Left hindlimb (tissue), 1 donor: ENCODE measurements at regions not wholly inside any gene's neighbourhood (a gene's known extent, or its start where the extent isn't known, plus 50 kb on each side); places are given as distances from the start of the nearest gene placed in this dataset.
A peak's percentile ranks its signal among the peaks of the same experiment; 100 is the strongest.

Experiments
- DNase-seq: peaks from one replicate; pipeline ENCODE4 v3.0.0-alpha.2; 2018

DNA sequence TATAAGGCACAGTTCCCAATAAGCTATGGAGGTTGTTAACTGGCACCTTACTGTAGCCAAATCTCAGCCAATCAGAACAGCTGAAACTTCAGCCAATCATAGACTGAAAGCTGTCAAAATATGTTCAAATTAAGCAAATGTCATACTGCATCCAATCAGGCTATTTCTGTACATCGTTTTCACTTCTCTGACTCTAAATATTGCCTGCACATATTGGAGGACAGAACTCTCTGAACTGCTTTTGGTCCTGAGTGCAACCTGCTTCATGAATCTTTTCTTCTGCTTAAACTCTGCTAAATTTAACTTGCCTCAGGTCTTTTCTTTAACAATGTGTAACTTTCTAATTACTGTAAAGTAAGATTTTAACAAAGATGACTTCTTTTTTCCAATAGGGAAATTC is 1198.9 kb upstream of the PCDH7 start:
- no peak for DNase-seq

DNA sequence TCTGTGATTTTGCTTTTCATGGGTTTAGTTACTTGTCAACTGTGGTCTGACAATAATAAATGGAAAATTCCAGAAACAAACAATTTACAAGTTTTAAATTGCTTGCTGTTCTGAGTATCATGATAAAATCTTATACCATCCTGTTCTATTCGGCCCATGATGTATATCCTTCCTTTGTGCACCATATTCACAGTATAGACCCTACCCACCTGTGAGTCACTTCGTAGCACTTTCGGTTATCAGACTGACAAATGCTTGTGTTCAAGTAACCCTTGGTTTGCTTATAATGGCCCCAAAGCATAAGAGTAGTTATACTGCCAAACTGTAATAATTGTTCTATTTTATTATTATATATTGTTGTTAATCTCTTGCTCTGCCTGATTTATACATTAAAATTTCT is 1183.4 kb upstream of the PCDH7 start:
- DNase-seq, result no peak

DNA sequence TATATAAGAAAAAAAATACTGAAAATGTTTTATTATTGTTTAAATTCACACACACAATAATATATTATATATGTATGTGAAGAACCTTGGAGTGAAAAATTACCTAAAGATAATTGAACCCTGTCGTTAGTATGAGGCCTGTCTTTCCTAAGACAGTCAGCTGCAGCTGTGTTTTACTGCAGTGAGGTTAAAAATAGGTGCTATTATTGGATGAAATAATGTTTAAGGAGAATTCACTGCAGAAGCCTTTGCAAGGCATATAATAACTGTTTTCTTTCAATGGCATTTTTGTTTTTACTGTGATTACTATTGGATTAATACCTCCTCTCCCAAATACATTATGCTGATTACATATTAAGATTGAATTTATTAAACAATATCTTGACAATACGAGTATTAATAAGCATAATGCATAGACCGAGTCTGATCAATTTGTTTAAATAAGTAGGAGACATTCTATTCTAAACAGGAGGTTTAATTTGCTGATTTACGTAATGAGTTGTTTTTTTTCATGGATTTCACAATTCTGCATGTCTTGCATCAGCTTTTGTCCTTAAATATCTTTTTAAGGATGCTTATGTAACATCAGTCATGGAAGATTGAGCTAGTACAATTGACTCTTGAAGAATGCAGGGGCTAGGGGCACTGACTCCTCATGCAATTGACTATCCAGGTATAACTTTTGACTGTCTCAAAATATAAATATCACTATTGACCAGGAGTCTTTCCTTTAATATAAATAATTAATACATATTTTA is 1181.1 kb upstream of the PCDH7 start:
- no peak for DNase-seq

DNA sequence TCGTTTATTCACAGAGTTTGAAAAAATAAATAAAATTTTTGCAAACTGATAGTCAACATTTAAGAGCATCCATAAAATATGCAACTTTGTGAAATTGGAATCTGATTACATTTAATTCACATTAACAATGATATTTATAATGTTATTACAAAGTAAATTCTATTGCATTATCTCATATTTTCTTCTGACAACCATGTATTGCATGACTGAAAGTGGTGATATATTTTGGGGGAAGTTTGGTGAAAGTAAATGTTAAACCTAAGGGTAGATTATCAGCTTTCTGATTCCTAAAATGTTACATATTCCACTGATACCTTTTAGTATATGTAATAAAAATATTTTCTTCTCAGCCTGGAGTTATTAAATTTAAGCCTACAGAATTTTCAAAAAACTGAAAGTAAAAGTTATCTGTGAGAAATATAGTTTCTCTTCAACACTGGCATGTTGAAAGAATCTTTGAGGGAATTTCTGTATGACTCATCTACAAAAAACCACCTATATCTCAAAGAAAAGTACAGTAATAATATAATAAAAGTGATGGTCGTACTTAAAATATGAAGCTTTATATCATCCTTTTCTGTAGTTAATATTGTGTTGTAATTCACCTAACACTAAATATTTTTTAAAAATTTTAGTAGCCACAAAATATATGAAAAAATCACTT is 1179.6 kb upstream of the PCDH7 start:
- DNase-seq, result no peak

DNA sequence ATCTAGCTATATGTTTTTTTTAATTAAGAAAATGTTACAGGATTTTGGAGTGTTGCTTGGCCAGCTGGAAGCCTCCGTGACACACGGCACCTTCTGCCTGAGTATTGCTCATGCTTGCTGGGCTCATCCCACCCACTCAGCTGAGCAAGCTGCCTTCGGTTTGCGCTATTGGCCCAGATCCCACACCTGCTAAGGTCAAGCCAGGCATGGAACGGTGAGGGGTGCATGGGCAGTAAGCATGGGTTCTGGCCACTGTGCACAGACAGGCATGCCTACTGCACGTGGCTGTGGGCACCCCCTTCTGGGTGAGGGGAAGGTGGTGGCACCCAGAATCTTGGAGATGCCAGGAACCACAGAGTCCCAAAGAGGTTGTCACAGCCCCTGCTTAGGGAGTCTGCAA is 1178.4 kb upstream of the PCDH7 start:
- DNase-seq, result no peak

DNA sequence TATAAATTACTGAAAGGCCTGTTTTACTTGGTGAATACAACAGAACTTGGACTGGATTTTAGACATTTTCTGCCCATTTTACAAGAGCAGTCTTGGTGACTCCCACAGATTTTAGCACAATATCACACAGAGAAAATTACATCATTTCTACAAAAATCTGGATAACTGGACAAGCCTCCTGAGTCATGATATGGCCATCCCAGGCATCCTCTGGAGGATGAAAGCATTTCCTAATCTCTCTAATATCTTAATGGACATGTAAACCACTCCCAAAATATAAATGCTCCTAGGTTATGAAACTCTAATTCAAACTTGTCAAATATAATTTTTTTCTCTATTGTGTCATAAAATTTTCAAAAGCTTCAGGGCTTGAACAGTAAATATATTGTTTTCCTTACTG is 1170.8 kb upstream of the PCDH7 start:
- no peak for DNase-seq

DNA sequence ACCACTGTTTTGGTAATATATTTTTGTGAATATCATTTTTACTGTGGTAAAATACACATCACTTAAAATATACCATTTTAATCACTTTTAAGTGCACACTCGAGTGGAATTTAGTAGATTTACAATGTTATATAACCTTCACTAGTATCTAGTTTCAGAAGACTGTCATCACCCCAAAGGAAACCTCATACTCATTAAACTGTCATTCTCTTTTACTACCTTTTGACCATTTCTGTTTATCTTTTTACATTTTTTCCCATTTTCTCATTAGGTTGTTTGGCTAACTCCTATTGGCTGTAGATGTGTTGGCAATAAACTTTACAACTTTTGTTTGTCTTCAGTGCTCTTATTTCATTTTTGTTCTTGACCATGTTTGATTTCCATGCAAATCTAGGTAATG is 1168.3 kb upstream of the PCDH7 start:
- DNase-seq, result no peak

DNA sequence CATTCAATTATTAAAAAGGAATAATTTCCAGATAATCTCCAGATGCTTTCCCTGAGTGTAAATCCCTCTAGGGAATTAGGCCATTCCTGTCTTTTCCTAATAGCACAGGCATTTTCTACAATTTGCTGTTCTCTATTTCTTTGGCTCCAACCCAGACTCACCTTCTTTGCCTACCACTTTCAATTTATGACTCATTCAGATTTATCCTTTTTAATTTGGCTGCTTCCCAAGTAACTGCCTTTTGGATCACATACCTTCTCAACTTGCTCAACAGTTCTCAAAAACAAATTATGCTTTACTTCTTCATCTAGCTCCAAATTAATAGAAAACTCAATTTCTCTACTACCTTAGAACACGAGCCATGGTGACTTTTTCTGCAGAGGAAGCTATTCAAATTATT is 1166.3 kb upstream of the PCDH7 start:
- DNase-seq, result no peak

DNA sequence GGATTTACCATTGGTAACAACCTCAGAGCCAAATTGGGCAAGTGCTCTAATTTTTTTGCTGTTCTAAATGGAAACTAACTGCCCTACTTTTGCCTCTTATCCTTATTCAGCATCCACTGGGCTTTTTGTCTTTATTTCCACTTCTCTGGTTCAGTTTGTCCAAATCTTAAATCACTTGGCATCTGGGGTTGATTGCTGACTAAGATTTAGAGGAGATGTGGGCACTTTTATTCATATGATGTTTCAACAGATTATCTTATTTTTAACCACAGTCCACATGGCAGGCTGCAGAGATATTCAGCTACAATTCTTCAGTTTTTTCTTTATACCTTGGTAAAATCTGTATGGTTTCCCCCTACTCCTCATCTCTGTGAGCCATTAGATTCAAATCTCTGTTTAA is 1161.4 kb upstream of the PCDH7 start:
- no peak for DNase-seq

DNA sequence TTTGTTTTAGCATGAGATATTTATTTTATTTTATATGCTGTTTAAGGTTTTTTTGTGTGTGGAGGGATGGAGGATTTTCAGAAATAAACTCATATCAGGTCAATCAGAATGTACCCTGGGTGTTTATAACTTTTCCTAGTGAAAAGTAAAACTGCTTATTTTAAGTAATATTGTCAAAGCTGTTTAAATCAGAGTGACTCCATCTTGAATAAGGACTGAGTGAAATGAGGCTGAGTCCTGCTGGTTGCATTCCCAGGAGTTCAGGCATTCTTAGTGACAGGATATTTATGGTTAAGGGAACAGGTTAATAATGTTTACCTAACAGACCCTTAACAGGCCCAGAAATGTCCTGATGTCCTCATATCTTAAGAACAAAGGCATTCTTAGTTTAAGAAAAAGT is 1160.9 kb upstream of the PCDH7 start:
- no peak for DNase-seq

DNA sequence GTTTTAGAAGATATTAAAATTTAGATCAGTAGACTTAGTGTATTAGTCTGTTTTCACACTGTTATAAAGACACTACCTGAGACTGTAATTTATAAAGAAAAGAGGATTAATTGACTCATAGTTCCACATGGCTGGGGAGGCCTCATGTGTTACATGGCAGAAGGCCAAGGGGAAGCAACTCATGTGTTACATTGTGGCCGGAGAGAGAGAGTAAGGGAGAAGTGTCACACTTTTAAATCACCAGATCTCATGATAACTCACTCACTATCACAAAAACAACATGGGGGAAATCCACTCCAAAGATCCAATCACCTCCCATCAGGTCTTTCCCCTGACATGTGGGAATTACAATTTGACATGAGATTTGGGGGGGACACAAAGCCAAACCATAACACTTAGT is 1159.7 kb upstream of the PCDH7 start:
- no peak for DNase-seq

DNA sequence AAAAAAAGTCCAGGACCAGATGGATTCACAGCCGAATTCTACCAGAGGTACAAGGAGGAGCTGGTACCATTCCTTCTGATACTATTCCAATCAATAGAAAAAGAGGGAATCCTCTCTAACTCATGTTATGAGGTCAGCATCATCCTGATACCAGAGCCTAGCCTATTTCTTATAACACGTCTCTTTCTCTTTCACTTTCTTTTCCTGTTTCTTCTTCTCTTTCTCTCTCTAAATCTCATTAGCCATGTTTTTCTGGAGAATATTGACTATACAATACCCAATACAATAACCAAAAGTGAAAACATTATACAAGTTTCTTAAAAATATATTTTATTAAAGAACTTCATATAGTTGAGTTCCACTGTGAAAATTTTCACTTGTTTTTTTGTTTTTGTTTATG is 1154.9 kb upstream of the PCDH7 start:
- no peak for DNase-seq

DNA sequence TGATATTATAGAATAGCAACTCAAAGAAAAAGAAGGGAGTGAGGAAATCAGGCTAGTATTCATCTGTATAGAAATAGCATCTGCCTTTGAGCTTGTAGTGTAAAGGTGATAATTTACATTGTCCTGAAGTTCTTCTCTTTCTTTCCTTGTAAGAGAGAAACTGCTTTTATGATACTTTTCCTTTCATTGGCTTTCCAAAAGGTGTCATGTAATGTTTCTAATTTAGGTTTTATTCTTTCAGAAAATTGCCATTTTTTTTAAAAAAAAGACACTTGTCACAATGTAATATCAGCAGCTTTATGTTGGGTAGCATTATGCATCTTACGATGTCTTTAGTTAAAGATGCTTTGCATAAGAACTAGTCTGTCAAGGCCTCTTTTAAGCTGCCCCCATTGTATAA is 1153.8 kb upstream of the PCDH7 start:
- no peak for DNase-seq

DNA sequence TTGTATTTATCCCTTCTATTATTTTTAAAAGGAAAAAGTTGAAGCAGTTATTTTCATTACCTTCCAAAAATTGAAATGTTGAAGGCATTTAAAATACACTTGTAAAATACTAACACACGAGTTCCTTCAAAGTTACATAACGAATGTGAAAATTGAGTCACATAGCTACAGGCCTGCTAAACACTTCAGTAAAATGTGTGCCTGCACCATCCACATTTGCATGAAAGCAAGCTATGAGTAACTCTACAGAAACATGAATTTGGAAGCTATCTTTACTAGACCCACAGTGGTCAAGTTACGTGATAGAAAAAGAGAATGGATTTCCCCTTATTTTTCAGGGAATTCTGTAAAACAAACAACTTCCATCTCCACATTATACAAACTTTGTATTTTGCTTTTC is 1148.8 kb upstream of the PCDH7 start:
- DNase-seq, result no peak

DNA sequence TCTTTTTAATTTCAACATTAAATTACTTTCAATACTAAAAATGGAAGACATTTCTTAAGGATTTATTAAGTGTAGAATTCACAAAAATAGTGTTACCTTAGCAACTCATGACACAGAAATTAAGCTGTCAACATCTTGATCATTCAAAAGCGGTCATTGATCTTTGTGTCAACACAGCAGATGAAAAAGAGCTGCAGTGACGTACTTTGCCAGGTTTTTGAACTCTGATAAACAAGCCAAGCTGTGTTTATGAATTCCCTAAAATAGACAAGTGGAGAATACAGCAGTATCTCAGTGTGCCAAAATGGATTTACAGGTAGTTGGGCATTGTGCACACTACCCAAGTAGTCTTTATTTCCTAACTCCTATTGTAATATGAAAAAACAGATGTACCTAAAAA is 1141.8 kb upstream of the PCDH7 start:
- no peak for DNase-seq

DNA sequence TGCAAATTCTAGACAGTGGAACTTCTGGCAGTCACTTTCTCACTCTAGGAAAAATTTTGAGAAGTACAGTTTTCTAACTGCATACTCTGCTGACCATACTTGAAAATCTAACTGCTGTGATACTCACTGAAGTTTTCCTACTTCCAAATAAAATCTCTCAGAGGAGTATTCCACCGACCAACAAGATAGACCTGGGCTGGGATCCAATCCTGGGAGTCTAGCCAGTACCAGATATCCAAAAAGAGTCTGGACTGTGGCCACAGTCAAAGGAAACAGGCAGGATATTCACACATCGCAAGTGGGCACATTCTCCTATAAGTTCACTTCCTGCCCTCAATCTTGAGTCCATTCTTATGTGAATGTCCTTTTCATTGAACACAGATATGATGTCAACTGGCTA is 1138.7 kb upstream of the PCDH7 start:
- peak; percentile 56 for DNase-seq

DNA sequence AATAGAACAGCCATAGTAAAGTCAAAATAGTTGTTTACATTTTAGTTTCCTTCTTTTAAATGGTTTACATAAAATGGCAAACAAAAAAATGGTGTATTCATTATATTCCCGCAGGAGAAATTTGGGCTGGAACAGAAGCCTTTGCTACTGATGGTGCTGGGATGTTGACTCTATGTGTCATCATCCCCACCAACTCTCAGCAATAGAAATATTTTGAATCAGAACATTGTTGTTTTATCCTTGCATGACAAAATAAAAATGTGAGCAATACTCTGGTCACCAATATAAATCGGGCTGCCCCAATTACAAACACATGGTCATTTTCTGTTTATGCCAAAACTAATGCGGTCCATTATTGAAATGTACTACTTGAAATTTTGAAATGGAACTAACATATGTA is 1131.6 kb upstream of the PCDH7 start:
- DNase-seq, result no peak

DNA sequence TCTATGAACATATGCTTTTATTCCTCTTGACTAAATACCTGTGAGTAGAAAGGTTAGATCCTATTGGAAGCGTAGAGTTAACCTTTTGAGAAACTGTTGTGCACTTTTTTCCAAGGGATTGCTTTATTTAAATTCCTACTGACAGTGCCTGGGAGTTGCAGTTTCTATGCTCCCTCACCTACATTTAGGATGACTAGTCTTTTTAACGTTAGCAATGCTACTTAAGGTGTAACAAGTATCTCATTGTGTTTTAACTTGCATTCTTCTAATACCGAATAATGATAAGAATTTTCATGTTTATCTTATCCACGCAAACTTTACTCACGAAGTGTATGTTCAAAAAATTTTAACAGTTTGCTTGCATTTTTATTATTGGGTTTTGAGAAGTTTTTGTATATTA is 1123.9 kb upstream of the PCDH7 start:
- no peak for DNase-seq

DNA sequence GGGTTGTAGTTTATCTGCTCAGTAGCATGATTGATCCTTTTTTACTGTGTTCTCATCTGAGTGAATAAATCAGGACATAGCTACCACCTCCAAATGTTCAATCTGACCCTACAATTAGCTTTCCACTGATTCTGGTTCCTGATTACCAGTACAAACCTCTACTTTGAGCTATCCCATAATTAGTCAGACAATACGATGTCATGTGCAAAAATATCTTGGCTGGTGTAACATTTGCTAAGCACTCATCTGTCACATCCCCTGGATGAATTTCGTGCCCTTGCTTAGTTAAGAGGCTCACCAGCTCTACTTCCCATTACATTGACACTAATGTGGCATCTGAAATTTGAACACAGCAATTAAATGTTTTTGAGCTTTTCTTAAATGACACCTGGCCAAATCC is 1101.0 kb upstream of the PCDH7 start:
- DNase-seq, result no peak

DNA sequence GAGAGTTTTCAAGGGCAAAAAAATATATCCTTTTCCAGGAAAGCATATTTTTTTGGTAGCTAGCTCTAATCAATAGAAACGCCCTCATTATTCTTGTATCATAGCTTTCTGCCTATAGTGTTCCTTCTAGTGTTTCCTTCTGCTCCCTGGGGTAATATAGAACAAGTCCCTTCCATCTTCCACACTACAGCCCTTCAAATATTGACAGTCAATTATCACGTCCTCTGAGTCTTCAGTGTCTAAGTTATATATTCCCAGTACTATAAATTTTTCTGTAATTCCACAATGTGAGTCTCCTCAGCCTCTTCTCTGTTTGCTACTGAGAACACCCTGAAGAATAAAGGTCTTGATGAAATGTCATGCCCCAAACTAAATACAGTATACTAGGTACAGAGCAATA is 1088.0 kb upstream of the PCDH7 start:
- no peak for DNase-seq

DNA sequence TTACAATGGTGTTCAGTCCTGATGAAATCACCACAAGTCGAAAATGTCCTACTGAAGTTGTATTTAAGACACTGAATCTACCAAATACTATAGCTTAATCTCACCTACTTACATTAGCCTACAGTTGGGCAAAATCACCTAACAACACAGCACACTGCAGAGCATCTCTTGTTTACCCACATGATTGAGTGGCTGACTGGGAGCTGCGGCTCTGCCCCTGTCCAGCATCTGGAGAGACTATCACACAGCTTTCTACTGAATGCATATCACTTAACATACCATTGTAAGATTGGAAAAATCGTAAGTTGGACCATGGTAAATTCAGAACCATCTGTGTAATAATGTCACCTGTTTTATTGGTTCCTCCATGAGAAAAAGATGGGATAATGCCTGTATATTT is 1083.2 kb upstream of the PCDH7 start:
- no peak for DNase-seq

DNA sequence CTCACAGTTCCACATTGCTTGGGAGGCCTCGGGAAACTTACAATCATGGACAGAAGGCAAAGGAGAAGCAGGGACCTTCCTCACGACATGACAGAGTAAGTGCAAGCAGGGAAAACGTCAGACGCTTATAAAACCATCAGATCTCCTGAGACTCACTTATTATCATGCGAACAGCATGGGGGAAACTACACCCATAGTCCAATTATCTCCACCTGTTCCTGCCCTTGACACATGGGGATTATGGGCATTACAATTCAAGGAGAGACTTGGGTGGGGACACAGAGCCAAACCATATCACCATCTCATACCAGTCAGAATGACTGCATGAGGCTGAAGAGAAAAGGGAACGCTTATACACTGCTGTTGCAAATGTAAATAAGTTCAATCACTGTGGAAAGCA is 1066.9 kb upstream of the PCDH7 start:
- DNase-seq, result no peak

DNA sequence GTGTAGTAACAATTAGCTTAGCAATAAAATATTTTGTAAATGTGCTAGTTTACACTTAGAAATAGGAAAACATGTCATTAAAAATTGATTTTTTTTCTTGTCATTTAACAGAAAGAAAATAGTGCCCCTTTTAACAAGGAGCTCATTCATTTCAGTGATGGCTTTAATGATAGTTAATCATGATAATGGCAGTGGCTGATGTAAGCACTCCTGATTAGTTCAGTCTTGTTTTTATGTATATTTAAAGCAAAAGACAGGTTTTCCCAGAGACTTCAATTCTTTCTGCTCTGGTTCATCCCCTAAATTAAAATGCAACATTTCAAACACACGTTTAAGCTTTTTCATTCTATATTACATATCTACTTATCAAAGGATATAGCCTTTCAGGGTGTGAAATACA is 1039.5 kb upstream of the PCDH7 start:
- DNase-seq, result no peak

DNA sequence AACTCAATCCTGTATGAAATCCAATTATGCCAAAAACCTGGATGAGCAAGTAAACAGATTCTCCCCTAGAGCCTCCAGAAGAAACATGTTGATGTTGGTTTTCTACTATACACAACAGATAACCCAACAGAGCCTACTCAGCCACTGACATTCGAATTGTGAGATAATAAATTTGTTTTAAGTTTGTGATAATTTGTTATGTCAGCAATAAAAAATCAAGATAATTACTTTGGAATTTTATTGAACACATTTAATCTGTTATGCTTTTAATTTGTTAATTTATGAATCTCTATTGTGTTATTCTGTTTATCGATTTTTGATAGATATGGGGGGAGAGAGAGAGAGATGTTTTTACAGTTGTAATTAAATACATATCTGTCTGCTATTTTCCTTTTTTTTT is 1016.1 kb upstream of the PCDH7 start:
- no peak for DNase-seq

DNA sequence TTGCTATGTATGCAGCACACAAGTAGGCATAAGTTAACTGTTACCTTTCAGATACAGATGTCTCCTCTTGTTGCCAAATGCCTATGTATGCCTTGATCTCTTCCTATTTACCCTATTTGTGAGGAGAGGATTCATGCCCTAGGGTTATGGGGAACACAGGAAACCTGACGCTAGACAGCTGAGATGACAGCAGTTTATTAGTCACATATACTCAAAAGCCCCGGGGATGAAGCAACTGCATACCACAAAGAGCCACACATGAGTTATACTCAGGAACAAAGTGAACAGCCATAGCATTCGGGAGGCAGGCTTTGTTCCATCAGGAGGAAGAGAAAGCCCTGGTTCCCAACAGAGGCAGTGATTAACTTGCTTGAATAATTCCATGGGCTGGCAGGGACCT is 1011.7 kb upstream of the PCDH7 start:
- DNase-seq, result no peak
